Right lung (tissue), 2 donors: ENCODE measurements at regions not wholly inside any gene's neighbourhood (a gene's known extent, or its start where the extent isn't known, plus 50 kb on each side); places are given as distances from the start of the nearest gene placed in this dataset.
"Not testable (repeated sequence)": the region's sequence is repeated elsewhere in the genome, so short reads cannot be mapped to it uniquely, and the experiment has no call there.

Source experiments
- DNase-seq, 2 donors: peaks; one replicate each; pipeline ENCODE4 v3.0.0-alpha.2; 2013

GRCh38 chr12:131643631-131644452, 67.0 kb upstream of the SFSWAP start:
- no peak for DNase-seq

GRCh38 chr12:131644481-131644880, 66.4 kb upstream of the SFSWAP start:
- DNase-seq = no peak

GRCh38 chr12:131644917-131645316, 66.0 kb upstream of the SFSWAP start:
- DNase-seq = not testable (repeated sequence)

GRCh38 chr12:131645557-131645956, 65.3 kb upstream of the SFSWAP start:
- DNase-seq = not testable (repeated sequence)

- DNase-seq = not testable (repeated sequence)
Observed at GRCh38 chr12:131646444-131646843, 64.4 kb upstream of the SFSWAP start.

- no peak for DNase-seq
Observed at GRCh38 chr12:131647667-131648066, 63.2 kb upstream of the SFSWAP start.

GRCh38 chr12:131655469-131656174, 55.3 kb upstream of the SFSWAP start:
- DNase-seq = not testable (repeated sequence)

- DNase-seq = not testable (repeated sequence)
Observed at GRCh38 chr12:131656796-131657195, 54.1 kb upstream of the SFSWAP start.

GRCh38 chr12:131658605-131659004, 52.3 kb upstream of the SFSWAP start:
- DNase-seq = not testable (repeated sequence)

- DNase-seq = not testable (repeated sequence)
Observed at GRCh38 chr12:131659484-131659883, 51.4 kb upstream of the SFSWAP start.

GRCh38 chr12:131659976-131660375, 50.9 kb upstream of the SFSWAP start:
- not testable (repeated sequence) for DNase-seq

GRCh38 chr12:131660401-131660800, 50.5 kb upstream of the SFSWAP start:
- not testable (repeated sequence) for DNase-seq
